GM06990 (cell line): ENCODE measurements at regions not wholly inside any gene's neighbourhood (a gene's known extent, or its start where the extent isn't known, plus 50 kb on each side); places are given as distances from the start of the nearest gene placed in this dataset.

Source experiments
- DNase-seq: peaks from one replicate; pipeline ENCODE4 v3.0.0-alpha.2; 2011; ENCODE audit not compliant: insufficient read length; ENCODE audit errors: extremely low read depth
- H3K27me3 ChIP-seq: replicated peaks from 2 replicates; pipeline ENCODE4 v1.6.0; 2011; ENCODE audit warnings: low read length; ENCODE audit not compliant: control insufficient read depth, insufficient read depth
- H3K36me3 ChIP-seq: 2 replicates; pipeline ENCODE4 v1.5.1; 2011; ENCODE audit warnings: low read length; ENCODE audit not compliant: control insufficient read depth, insufficient read depth
- H3K4me3 ChIP-seq: replicated peaks from 2 replicates; pipeline ENCODE4 v1.5.1; 2011; ENCODE audit warnings: low read depth, mild to moderate bottlenecking, control low read depth, low read length
- TF ChIP-seq, protein P1 (sequence below): IDR thresholded peaks from 2 replicates; pipeline ENCODE4 v1.5.1; 2011; ENCODE audit warnings: low read length, control low read depth, mild to moderate bottlenecking, inconsistent platforms; ENCODE audit not compliant: insufficient read depth, poor library complexity, severe bottlenecking

DNA sequence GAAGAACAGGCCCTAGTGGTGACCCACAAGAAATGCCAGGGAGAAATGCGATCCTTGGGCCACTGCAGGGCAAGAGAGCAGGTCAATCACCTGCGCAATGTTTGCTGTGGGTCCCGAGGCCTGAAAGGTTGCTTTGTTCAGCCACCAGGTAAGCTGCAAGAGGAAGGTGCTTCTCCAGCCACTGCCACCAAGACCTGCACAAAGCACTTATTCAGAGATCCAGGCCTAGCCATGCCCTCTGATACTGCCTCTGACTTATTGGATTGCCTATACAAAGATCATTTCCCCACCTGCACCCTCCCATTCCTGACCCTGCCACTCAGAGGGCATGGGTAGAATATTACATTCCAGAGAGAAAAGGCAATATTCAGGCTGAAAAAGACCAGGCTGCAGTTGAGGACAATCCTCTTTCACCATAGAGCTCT is 349.4 kb upstream of the NFIA start:
- Histone ChIP-seq H3K27me3 (no peaks in the 10 kb centered on the region), H3K36me3 (no peaks in the 10 kb centered on the region), H3K4me3 (no peak overlapping the region)
- TF ChIP-seq, protein P1, sequence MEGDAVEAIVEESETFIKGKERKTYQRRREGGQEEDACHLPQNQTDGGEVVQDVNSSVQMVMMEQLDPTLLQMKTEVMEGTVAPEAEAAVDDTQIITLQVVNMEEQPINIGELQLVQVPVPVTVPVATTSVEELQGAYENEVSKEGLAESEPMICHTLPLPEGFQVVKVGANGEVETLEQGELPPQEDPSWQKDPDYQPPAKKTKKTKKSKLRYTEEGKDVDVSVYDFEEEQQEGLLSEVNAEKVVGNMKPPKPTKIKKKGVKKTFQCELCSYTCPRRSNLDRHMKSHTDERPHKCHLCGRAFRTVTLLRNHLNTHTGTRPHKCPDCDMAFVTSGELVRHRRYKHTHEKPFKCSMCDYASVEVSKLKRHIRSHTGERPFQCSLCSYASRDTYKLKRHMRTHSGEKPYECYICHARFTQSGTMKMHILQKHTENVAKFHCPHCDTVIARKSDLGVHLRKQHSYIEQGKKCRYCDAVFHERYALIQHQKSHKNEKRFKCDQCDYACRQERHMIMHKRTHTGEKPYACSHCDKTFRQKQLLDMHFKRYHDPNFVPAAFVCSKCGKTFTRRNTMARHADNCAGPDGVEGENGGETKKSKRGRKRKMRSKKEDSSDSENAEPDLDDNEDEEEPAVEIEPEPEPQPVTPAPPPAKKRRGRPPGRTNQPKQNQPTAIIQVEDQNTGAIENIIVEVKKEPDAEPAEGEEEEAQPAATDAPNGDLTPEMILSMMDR: no peak
- DNase-seq: no peak

DNA sequence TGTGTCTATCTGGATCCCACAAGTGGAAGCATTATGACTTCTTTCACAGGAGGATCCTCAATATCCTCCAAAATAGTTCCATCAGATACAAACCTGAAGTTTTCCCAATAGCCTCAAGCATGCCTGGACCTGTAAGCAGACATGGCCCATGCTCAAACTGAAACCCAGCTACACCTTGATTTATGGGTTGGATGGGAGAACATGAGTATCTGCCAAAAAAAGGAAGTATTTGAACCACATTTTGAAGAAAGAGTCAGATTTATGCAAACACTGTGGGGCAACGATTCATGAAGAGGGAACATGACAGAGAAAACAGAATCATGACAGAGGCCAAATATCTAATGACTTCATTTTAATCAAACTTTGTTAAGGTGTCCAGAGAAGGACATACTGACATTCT is 351.0 kb upstream of the NFIA start:
- no peak for DNase-seq
- Histone ChIP-seq H3K27me3 (no peaks in the 10 kb centered on the region), H3K36me3 (no peaks in the 10 kb centered on the region), H3K4me3 (no peak overlapping the region)
- TF ChIP-seq, protein P1: no peak

DNA sequence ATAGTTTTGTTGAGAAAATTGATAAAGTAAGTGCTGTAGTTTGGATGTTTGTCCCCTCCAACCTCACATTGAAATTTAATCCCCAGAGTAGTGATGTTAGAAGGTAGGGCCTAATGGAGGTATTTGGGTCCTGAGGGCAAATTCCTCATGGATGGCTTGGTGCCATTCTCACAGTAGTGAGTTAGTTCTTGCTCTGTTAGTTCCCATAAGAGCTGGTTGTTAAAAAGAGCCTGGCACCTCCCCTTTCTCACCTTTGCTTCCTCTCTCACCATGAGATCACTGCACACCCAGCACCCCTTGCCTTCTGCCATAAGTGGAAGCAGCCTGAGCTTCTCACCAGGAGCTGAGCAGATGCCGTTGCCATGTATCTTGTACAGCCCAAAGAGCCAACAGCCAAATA is 354.8 kb upstream of the NFIA start:
- no peak for DNase-seq
- H3K4me3 ChIP-seq: no peak overlapping the region
- no peaks in the 10 kb centered on the region for H3K36me3 ChIP-seq
- no peaks in the 10 kb centered on the region for H3K27me3 ChIP-seq
- TF ChIP-seq, protein P1: no peak

DNA sequence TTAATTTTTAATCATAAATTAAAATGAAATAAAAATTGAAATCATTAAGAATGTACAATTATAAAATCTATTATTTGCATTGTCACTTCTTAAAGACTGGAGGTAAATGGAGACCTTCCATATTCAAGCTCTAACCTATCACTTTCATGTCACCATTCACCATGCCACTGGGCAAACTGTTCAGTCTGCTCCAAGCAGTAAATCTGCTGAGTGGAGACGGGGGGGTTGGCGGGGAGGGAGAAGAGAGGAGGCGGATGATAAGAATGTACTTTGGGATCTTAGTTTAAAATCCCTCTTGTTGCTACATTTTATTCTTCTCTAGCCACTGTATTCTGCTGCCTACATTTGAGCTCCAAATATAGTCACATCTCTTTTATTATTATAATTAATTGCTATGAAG is 365.9 kb upstream of the NFIA start:
- DNase-seq: no peak
- H3K36me3 ChIP-seq: no peaks in the 10 kb centered on the region
- H3K4me3 ChIP-seq: no peak overlapping the region
- no peaks in the 10 kb centered on the region for H3K27me3 ChIP-seq
- TF ChIP-seq, protein P1: no peak

DNA sequence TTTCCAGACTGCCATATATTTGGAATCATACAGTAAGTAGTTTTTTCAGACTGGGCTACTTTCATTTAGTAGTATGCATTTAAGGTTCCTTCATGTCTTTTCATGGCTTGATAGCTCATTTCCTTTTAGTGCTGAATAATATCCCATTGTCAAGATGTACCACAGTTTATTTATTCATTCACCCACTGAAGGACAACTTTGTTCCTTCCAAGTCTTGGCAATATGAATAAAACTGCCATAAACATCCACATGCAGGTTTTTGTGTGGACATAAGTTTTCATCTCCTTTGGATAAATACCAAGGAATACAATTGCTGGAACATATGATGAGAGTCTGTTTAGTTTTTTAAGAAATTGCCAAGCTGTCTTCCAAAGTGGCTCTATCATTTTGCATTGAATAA is 366.4 kb upstream of the NFIA start:
- Histone ChIP-seq H3K4me3 (no peak overlapping the region), H3K27me3 (no peaks in the 10 kb centered on the region), H3K36me3 (no peaks in the 10 kb centered on the region)
- TF ChIP-seq, protein P1: no peak
- DNase-seq: no peak

DNA sequence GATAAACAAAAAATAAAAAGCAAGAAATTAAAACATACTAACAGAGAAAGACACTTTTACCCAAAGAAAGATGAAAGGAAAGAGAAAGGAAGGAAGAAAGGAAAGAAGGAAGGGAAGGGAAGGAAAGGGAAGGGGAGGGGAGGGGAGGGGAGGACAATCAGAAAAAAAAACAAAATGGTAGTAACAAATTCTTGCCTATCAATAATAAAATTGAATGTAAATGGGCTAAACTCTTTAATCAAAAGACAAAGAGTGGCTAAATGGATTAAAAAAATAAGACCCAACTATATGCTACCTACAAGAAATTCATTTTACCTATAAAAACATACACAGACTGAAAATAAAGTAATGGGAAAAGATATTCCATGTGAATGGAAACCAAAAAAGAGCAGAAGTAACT is 372.9 kb upstream of the NFIA start:
- H3K4me3 ChIP-seq: no peak overlapping the region
- TF ChIP-seq, protein P1: no peak
- no peaks in the 10 kb centered on the region for H3K27me3 ChIP-seq
- no peaks in the 10 kb centered on the region for H3K36me3 ChIP-seq
- DNase-seq: no peak
